HCT116 (cell line): ENCODE measurements at regions not wholly inside any gene's neighbourhood (a gene's known extent, or its start where the extent isn't known, plus 50 kb on each side); places are given as distances from the start of the nearest gene placed in this dataset.

Experiments used
- ATAC-seq: fragments of 200-7000 bp; cut with Tn5 transposase; 2 replicates; pipeline ENCODE4 v1.9.1; 2020; ENCODE audit warnings: mild to moderate bottlenecking, moderate library complexity
- BruUV-seq: library from RNA; stranded (reverse); fragments of 400-500 nt; replicated peaks from 2 replicates; lab custom pipeline; 2021; lab: Mats Ljungman, UMichigan
- CTCF ChIA-PET: fragments of 300-600 bp; sonication (Branson Sonifier 250); formaldehyde crosslinking; loops from one replicate; lab custom pipeline; 2021; ENCODE audit warnings: antibody characterized with exemption; lab: Charles Lee
- POLR2A ChIA-PET: fragments of 300-600, 350-600 bp; sonication (Branson Sonifier 250); formaldehyde crosslinking; loops from one replicate; lab custom pipeline; 2021; ENCODE audit warnings: antibody characterized with exemption; lab: Charles Lee
- RAD21 ChIA-PET, 2 experiments: fragments of 300-600 bp; sonication (Branson Sonifier 250); formaldehyde crosslinking; loops; one replicate each; lab custom pipeline; 2023; ENCODE audit warnings: low total read pairs in 2 of 2; ENCODE audit not compliant: uncharacterized antibody in 2 of 2, unreplicated experiment in 2 of 2, low non-redundant PET in 1 of 2; lab: Charles Lee
- DNase-seq: peaks from one replicate; pipeline ENCODE4 v3.0.0-alpha.2; 2010; ENCODE audit warnings: low read depth, low spot score
- H2AFZ ChIP-seq: fragments of 200-600 bp; shearing (Covaris generic), sonication (generic); 2 replicates; pipeline ENCODE4 v1.6.1; 2017; ENCODE audit warnings: low read depth, mixed run types, mixed read lengths, antibody characterized with exemption, low read length; ENCODE audit not compliant: poor library complexity, severe bottlenecking
- H3K27ac ChIP-seq: 2 replicates; pipeline ENCODE4 v1.5.1; 2012; ENCODE audit warnings: low read depth, low read length
- H3K27me3 ChIP-seq: fragments of 200-600 bp; sonication (generic); 2 replicates; pipeline ENCODE4 v1.6.1; 2016; ENCODE audit warnings: mixed run types, low read length, mixed read lengths; ENCODE audit not compliant: insufficient read depth
- H3K36me3 ChIP-seq, 2 experiments: fragments of 200-500 bp in 1 of 2; fragments of 200-600 bp in 1 of 2; sonication (Bioruptor generic) in 1 of 2; sonication (generic) in 1 of 2; 2 replicates each; pipeline versions ENCODE4 v1.5.1 to v1.6.1; 2014 to 2016; ENCODE audit warnings: low read length in 2 of 2, inconsistent platforms in 1 of 2, mixed read lengths in 1 of 2, mixed run types in 1 of 2; ENCODE audit not compliant: insufficient read depth in 2 of 2, control insufficient read depth in 1 of 2
- H3K4me1 ChIP-seq, 2 experiments: fragments of 200-600 bp in 1 of 2; sonication (generic) in 1 of 2; 2 replicates each; pipeline versions ENCODE4 v1.5.1 to v1.6.1; 2012 to 2017; ENCODE audit warnings: low read length in 2 of 2, inconsistent platforms in 1 of 2, mild to moderate bottlenecking in 1 of 2, mixed read lengths in 1 of 2, mixed run types in 1 of 2, moderate library complexity in 1 of 2; ENCODE audit not compliant: insufficient read depth in 2 of 2, control insufficient read depth in 1 of 2
- H3K4me2 ChIP-seq: fragments of 200-600 bp; sonication (generic); 2 replicates; pipeline ENCODE4 v1.6.1; 2017; ENCODE audit warnings: mixed run types, low read length, mixed read lengths
- H3K4me3 ChIP-seq, 2 experiments: fragments of 200-600 bp in 1 of 2; sonication (generic) in 1 of 2; replicated peaks in 1 of 2; 2 replicates each; pipeline ENCODE4 v1.5.1; 2011 to 2016; ENCODE audit warnings: low read length in 2 of 2, control low read depth in 1 of 2, low read depth in 1 of 2, mild to moderate bottlenecking in 1 of 2, mixed read lengths in 1 of 2, mixed run types in 1 of 2
- H3K79me2 ChIP-seq: fragments of 200-600 bp; sonication (generic); 2 replicates; pipeline ENCODE4 v1.6.1; 2017; ENCODE audit warnings: mild to moderate bottlenecking, mixed run types, low read length, moderate library complexity, mixed read lengths; ENCODE audit not compliant: insufficient read depth
- H3K9ac ChIP-seq: fragments of 200-600 bp; sonication (generic); 2 replicates; pipeline ENCODE4 v1.6.1; 2016; ENCODE audit warnings: low read length, mixed read lengths
- H3K9me2 ChIP-seq: fragments of 200-600 bp; sonication (generic), shearing (Covaris generic); 2 replicates; pipeline ENCODE4 v1.6.1; 2017; ENCODE audit warnings: mixed run types, mild to moderate bottlenecking, moderate library complexity; ENCODE audit not compliant: insufficient read depth
- H3K9me3 ChIP-seq, 2 experiments: fragments of 200-500 bp in 1 of 2; fragments of 200-600 bp in 1 of 2; sonication (Bioruptor generic) in 1 of 2; sonication (generic) in 1 of 2; 2 replicates each; pipeline ENCODE4 v1.6.1; 2014 to 2017; ENCODE audit warnings: low read length in 2 of 2, mixed read lengths in 2 of 2, inconsistent platforms in 1 of 2, low read depth in 1 of 2, mild to moderate bottlenecking in 1 of 2, mixed run types in 1 of 2, moderate library complexity in 1 of 2; ENCODE audit not compliant: control insufficient read depth in 1 of 2, insufficient read depth in 1 of 2
- H4K20me1 ChIP-seq: fragments of 200-600 bp; sonication (generic), shearing (Covaris generic); 2 replicates; pipeline ENCODE4 v1.6.1; 2017; ENCODE audit warnings: mixed run types, mild to moderate bottlenecking, moderate library complexity; ENCODE audit not compliant: insufficient read depth
- CBX3 ChIP-seq: IDR thresholded peaks from 2 replicates; pipeline ENCODE4 v1.6.1; 2012; ENCODE audit warnings: low read depth
- CEBPB ChIP-seq: IDR thresholded peaks from 2 replicates; pipeline ENCODE4 v1.6.1; 2012; ENCODE audit warnings: low read depth
- EZH2 ChIP-seq: fragments of 200-600 bp; sonication (generic); IDR thresholded peaks from 2 replicates; pipeline ENCODE4 v1.6.1; 2017; ENCODE audit warnings: antibody characterized with exemption, mixed run types
- EZH2phosphoT487 ChIP-seq: fragments of 200-600 bp; IDR thresholded peaks from 2 replicates; pipeline ENCODE4 v1.6.1; 2018; ENCODE audit warnings: antibody characterized with exemption, borderline replicate concordance
- FOSL1 ChIP-seq: IDR thresholded peaks from 2 replicates; pipeline ENCODE4 v1.6.1; 2012; ENCODE audit warnings: low read depth
- POLR2A ChIP-seq: IDR thresholded peaks from 2 replicates; pipeline ENCODE4 v1.7.0; 2011; ENCODE audit warnings: borderline replicate concordance; ENCODE audit not compliant: insufficient read depth, insufficient read length; ENCODE audit errors: extremely low read depth
- POLR2AphosphoS5 ChIP-seq: IDR thresholded peaks from 2 replicates; pipeline ENCODE4 v1.6.1; 2011; ENCODE audit warnings: mild to moderate bottlenecking, low read depth, low read length, moderate library complexity
- SIN3A ChIP-seq: IDR thresholded peaks from 2 replicates; pipeline ENCODE4 v1.6.1; 2012; ENCODE audit warnings: low read depth
- SP1 ChIP-seq: IDR thresholded peaks from 2 replicates; pipeline ENCODE4 v1.6.1; 2012; ENCODE audit warnings: low read depth
- TCF7L2 ChIP-seq: IDR thresholded peaks from 2 replicates; pipeline ENCODE4 v1.7.0; 2011; ENCODE audit warnings: borderline replicate concordance, inconsistent platforms; ENCODE audit not compliant: insufficient read depth, insufficient read length; ENCODE audit errors: extremely low read depth
- ZNF274 ChIP-seq: fragments of 200-500 bp; sonication (Bioruptor generic); IDR thresholded peaks from 2 replicates; pipeline ENCODE4 v1.6.1; 2014; ENCODE audit warnings: mild to moderate bottlenecking, low read depth, low read length, inconsistent platforms
- intact Hi-C: fragments of 100-400 bp; cut with micrococcal nuclease; formaldehyde crosslinking; loops from 2 replicates; pipeline ENCODE4 v1.10.0; 2022
- TF ChIP-seq, protein P1 (sequence below): IDR thresholded peaks from 2 replicates; pipeline ENCODE4 v1.6.1; 2012
- TF ChIP-seq, protein P2 (sequence below): IDR thresholded peaks from 2 replicates; pipeline ENCODE4 v1.6.1; 2012; ENCODE audit warnings: low read depth
- TF ChIP-seq, protein P3 (sequence below): IDR thresholded peaks from 2 replicates; pipeline ENCODE4 v1.6.1; 2011; ENCODE audit warnings: mild to moderate bottlenecking, low read length, moderate library complexity; ENCODE audit not compliant: insufficient replicate concordance; ENCODE audit errors: extremely low read depth

DNA sequence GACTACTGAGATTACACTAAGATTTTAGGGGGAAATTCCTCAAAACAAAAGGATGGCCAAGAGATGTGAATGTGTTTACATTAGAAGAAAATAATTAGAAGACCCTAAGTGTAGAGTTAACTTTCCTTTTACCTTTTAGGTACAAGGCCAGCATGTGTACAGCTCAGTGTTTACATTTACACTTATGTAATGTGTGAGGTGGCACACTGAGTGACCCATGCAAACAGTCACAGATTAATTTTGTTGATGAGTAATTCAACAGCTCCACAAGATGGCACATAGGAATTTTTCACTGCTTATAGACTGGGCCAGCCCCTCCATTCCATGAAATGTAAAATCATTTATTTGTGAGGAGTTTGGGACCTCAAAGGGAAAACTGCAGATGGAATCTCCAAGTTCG, 90.1 kb upstream of the SLC12A2 start:
- H3K4me2 ChIP-seq: no peak overlapping the region
- no peak overlapping the region for H2AFZ ChIP-seq
- no peak for DNase-seq
- ChIA-PET CTCF (no interaction called here), RAD21 (no interaction called here), POLR2A (no interaction called here)
- no peak for ATAC-seq
- H3K27ac ChIP-seq: no peak overlapping the region
- H3K4me3 ChIP-seq: no peak overlapping the region
- no peaks in the 10 kb centered on the region for H3K9me3 ChIP-seq
- no peaks in the 10 kb centered on the region for H4K20me1 ChIP-seq
- H3K9ac ChIP-seq: no peak overlapping the region
- intact Hi-C loops: no loop called here
- BruUV-seq: no TSS peak
- no peaks in the 10 kb centered on the region for H3K27me3 ChIP-seq
- no peaks in the 10 kb centered on the region for H3K36me3 ChIP-seq
- TF ChIP-seq POLR2A: no peak
- H3K9me2 ChIP-seq: no peaks in the 10 kb centered on the region
- H3K79me2 ChIP-seq: no peaks in the 10 kb centered on the region
- peaks cover under 1 to 1% of the 10 kb centered on the region in 2 experiments for H3K4me1 ChIP-seq

DNA sequence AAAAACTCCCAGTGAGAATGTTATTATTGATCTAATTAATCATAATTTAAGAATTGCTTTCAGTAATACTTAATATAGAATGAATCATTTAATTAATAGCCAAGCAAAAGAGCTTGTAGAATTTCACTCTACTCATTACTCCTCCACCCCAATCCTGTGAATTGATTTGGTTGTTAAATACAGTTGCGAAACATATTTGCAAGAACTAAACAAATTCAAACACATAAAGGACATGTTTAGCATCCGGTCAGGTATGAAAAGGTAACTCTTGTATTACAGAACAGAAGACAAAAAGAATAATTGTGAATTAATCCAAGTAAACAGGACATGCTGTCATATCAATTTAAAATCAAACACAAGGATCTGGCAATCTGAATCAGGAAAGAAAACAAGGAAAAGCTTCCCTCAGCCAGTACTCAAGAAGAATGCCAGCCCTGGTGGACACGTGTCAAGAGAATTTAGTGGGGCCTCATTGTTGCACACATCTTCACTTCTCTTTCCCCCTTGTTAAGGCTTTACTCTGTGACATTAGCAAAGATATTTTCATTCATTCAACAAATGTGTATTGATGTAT, 89.4 kb upstream of the SLC12A2 start:
- H3K4me3 ChIP-seq: no peak overlapping the region
- H3K9me3 ChIP-seq: no peaks in the 10 kb centered on the region
- H3K4me2 ChIP-seq: no peak overlapping the region
- no peaks in the 10 kb centered on the region for H4K20me1 ChIP-seq
- POLR2A ChIA-PET: no interaction called here
- no peak overlapping the region for H3K27ac ChIP-seq
- RAD21 ChIA-PET: no interaction called here
- no peaks in the 10 kb centered on the region for H3K27me3 ChIP-seq
- H3K79me2 ChIP-seq: no peaks in the 10 kb centered on the region
- DNase-seq (no peak), ATAC-seq (no peak)
- intact Hi-C loops: no loop called here
- H3K36me3 ChIP-seq: no peaks in the 10 kb centered on the region
- H2AFZ ChIP-seq: no peak overlapping the region
- no peaks in the 10 kb centered on the region for H3K4me1 ChIP-seq
- CTCF ChIA-PET: no interaction called here
- no peak overlapping the region for H3K9ac ChIP-seq
- BruUV-seq: no TSS peak
- no peaks in the 10 kb centered on the region for H3K9me2 ChIP-seq
- no peak for TF ChIP-seq TCF7L2
- TF ChIP-seq, protein P1, sequence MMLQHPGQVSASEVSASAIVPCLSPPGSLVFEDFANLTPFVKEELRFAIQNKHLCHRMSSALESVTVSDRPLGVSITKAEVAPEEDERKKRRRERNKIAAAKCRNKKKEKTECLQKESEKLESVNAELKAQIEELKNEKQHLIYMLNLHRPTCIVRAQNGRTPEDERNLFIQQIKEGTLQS: no peak
- no peak for TF ChIP-seq EZH2
- no peak for TF ChIP-seq CEBPB
- no peak for TF ChIP-seq EZH2phosphoT487
- TF ChIP-seq, protein P2, sequence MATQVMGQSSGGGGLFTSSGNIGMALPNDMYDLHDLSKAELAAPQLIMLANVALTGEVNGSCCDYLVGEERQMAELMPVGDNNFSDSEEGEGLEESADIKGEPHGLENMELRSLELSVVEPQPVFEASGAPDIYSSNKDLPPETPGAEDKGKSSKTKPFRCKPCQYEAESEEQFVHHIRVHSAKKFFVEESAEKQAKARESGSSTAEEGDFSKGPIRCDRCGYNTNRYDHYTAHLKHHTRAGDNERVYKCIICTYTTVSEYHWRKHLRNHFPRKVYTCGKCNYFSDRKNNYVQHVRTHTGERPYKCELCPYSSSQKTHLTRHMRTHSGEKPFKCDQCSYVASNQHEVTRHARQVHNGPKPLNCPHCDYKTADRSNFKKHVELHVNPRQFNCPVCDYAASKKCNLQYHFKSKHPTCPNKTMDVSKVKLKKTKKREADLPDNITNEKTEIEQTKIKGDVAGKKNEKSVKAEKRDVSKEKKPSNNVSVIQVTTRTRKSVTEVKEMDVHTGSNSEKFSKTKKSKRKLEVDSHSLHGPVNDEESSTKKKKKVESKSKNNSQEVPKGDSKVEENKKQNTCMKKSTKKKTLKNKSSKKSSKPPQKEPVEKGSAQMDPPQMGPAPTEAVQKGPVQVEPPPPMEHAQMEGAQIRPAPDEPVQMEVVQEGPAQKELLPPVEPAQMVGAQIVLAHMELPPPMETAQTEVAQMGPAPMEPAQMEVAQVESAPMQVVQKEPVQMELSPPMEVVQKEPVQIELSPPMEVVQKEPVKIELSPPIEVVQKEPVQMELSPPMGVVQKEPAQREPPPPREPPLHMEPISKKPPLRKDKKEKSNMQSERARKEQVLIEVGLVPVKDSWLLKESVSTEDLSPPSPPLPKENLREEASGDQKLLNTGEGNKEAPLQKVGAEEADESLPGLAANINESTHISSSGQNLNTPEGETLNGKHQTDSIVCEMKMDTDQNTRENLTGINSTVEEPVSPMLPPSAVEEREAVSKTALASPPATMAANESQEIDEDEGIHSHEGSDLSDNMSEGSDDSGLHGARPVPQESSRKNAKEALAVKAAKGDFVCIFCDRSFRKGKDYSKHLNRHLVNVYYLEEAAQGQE: no peak
- no peak for TF ChIP-seq SIN3A
- TF ChIP-seq ZNF274: no peak
- TF ChIP-seq SP1: no peak
- TF ChIP-seq, protein P3, sequence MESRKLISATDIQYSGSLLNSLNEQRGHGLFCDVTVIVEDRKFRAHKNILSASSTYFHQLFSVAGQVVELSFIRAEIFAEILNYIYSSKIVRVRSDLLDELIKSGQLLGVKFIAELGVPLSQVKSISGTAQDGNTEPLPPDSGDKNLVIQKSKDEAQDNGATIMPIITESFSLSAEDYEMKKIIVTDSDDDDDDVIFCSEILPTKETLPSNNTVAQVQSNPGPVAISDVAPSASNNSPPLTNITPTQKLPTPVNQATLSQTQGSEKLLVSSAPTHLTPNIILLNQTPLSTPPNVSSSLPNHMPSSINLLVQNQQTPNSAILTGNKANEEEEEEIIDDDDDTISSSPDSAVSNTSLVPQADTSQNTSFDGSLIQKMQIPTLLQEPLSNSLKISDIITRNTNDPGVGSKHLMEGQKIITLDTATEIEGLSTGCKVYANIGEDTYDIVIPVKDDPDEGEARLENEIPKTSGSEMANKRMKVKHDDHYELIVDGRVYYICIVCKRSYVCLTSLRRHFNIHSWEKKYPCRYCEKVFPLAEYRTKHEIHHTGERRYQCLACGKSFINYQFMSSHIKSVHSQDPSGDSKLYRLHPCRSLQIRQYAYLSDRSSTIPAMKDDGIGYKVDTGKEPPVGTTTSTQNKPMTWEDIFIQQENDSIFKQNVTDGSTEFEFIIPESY: no peak
- no peak for TF ChIP-seq CBX3
- no peak for TF ChIP-seq FOSL1
- TF ChIP-seq POLR2AphosphoS5: no peak
